ENCODE measurements at regions not wholly inside any gene's neighbourhood (a gene's known extent, or its start where the extent isn't known, plus 50 kb on each side); places are given as distances from the start of the nearest gene placed in this dataset.

DNA sequence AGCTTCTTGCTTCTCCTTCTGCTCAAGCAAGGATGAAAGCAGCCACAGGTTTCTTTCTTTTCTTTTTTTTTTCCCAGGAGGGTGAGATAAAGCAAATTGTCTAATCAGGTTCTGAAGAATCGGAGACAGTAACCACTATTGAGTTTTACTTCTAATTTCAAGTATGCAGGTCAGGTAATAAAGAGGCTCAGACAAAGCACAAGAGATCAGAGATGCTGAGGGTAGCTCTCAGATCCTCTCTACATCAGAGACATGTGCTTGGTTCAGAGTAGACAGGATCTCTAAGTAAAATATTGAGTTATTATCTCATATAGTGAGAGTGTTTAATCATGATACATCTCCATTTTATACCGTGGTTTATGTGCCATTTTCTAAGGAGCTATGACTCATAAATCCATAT lies 168.5 kb downstream of the NFKBIZ start:
- no peak overlapping the region for H3K4me3 ChIP-seq
- no peaks in the 10 kb centered on the region for H3K79me2 ChIP-seq (ENCODE audit: control insufficient read depth, insufficient read depth, low read length)
- no peaks in the 10 kb centered on the region for H3K27me3 ChIP-seq (replicated peaks in 1 of 2; ENCODE audit: control insufficient read depth in 2 of 2, insufficient read depth in 2 of 2, low read length in 1 of 2)
- no peak overlapping the region for H3K4me2 ChIP-seq (ENCODE audit: control insufficient read depth, insufficient read depth)
- ChIA-PET POLR2A (interaction anchor here (0.5 to 0.9 kb wide), 3 partner anchors 20 to 84 kb away, joined by 3 to 4 read pairs (median 3); no protein-coding TSS in a partner anchor), CTCF (interaction anchor here (1.1 to 2.1 kb wide), 2 partner anchors 11 to 13 kb away, joined by 3 to 6 read pairs; no protein-coding TSS in a partner anchor), RAD21 (ENCODE audit: unreplicated experiment) (interaction anchor here (0.8 to 1.8 kb wide), 5 partner anchors 11 to 41 kb away, joined by 3 to 9 read pairs (median 5); no protein-coding TSS in a partner anchor), SMC1A (ENCODE audit: uncharacterized antibody, unreplicated experiment) (interaction anchor here (0.9 to 4.1 kb wide), 14 partner anchors 10 to 201 kb away, joined by 3 to 17 read pairs (median 6); no protein-coding TSS in a partner anchor)
- H3K9me3 ChIP-seq (replicated peaks; ENCODE audit: control insufficient read depth, insufficient read depth, low read length) = peaks cover 5% of the 10 kb centered on the region; the same call in 2 of the 3 replicates
- H3K4me1 ChIP-seq (ENCODE audit: control insufficient read depth, insufficient read depth, low read length) = peaks cover 8% of the 10 kb centered on the region; the same call in 1 of the 2 replicates
- FAIRE-seq (peak; percentile 78), ATAC-seq (peak; percentile 83), DNase-seq (ENCODE audit: low read depth, low spot score) (no peak)
- H3K9ac ChIP-seq (ENCODE audit: control insufficient read depth, insufficient read depth, low read length) = no peak overlapping the region
- 59% methylated on average over 2 of the region's 2 CpGs for WGBS (ENCODE audit: insufficient coverage, insufficient replicate concordance, low lambda C conversion rate, missing lambda C conversion rate)
- TF ChIP-seq ZNF384 (IDR thresholded peaks at IDR 0.05; ENCODE audit: borderline replicate concordance, low read depth, low read length) (0 out of 2 replicates have a peak, but pooled peaks have one; percentile 20), NR2C1 (IDR thresholded peaks at IDR 0.05) (no peak)
- H2AFZ ChIP-seq (ENCODE audit: control insufficient read depth, low read depth, low read length) = no peak overlapping the region
- intact Hi-C loops (cut with micrococcal nuclease; ENCODE audit: unreplicated experiment) (no loop called here), in situ Hi-C loops (cut with MboI) (no loop called here)
- H3K27ac ChIP-seq (ENCODE audit: control insufficient read depth, insufficient read depth) = no peak overlapping the region; the same call in 1 of the 2 replicates
- no peaks in the 10 kb centered on the region for H3K36me3 ChIP-seq (ENCODE audit: control insufficient read depth in 2 of 2, insufficient read depth in 2 of 2, low read length in 1 of 2)
- BruUV-seq (replicated peaks) = no TSS peak
- no peaks in the 10 kb centered on the region for H4K20me1 ChIP-seq (ENCODE audit: control insufficient read depth, insufficient read depth)

DNA sequence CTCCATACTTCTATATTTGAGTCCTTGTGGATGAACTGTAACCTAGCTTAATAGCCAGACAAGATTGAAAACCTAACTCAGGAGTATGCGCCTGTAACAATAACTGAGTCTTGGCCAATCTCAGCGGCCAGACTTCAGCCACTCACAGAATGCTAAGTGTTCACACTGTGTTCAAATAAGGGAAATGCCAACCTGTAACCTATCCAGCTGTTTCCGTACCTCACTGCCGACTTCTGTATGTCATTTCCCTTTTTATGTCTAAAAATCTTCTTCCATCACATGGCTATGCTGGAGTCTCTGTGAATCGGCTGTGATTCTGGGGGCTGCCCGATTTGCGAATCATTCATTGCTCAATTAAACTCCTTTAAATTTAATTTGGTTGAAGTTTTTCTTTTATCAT lies 169.2 kb downstream of the NFKBIZ start:
- Histone ChIP-seq H3K4me1 (ENCODE audit: control insufficient read depth, insufficient read depth, low read length) (peaks cover 8% of the 10 kb centered on the region; the same call in 1 of the 2 replicates), H4K20me1 (ENCODE audit: control insufficient read depth, insufficient read depth) (no peaks in the 10 kb centered on the region), H3K9ac (ENCODE audit: control insufficient read depth, insufficient read depth, low read length) (no peak overlapping the region), H3K4me3 (no peak overlapping the region), H3K27me3 (replicated peaks in 1 of 2; ENCODE audit: control insufficient read depth in 2 of 2, insufficient read depth in 2 of 2, low read length in 1 of 2) (no peaks in the 10 kb centered on the region), H3K79me2 (ENCODE audit: control insufficient read depth, insufficient read depth, low read length) (no peaks in the 10 kb centered on the region), H3K9me3 (replicated peaks; ENCODE audit: control insufficient read depth, insufficient read depth, low read length) (peaks cover 5% of the 10 kb centered on the region; the same call in 2 of the 3 replicates), H3K36me3 (ENCODE audit: control insufficient read depth in 2 of 2, insufficient read depth in 2 of 2, low read length in 1 of 2) (no peaks in the 10 kb centered on the region), H2AFZ (ENCODE audit: control insufficient read depth, low read depth, low read length) (no peak overlapping the region), H3K27ac (ENCODE audit: control insufficient read depth, insufficient read depth) (no peak overlapping the region), H3K4me2 (ENCODE audit: control insufficient read depth, insufficient read depth) (no peak overlapping the region)
- ChIA-PET SMC1A (ENCODE audit: uncharacterized antibody, unreplicated experiment) (interaction anchor here (0.9 to 4.1 kb wide), 17 partner anchors 10 to 201 kb away, joined by 3 to 17 read pairs (median 5); no protein-coding TSS in a partner anchor), CTCF (interaction anchor here (0.7 to 2.1 kb wide), 8 partner anchors 10 to 216 kb away, joined by 3 to 6 read pairs (median 3); no protein-coding TSS in a partner anchor), RAD21 (ENCODE audit: unreplicated experiment) (interaction anchor here (0.9 to 1.9 kb wide), 6 partner anchors 11 to 177 kb away, joined by 3 to 9 read pairs (median 4); no protein-coding TSS in a partner anchor), POLR2A (interaction anchor here (0.8 to 0.9 kb wide), 2 partner anchors 11 to 22 kb away, joined by 3 read pairs; no protein-coding TSS in a partner anchor)
- ATAC-seq (no peak), FAIRE-seq (no peak), DNase-seq (ENCODE audit: low read depth, low spot score) (no peak)
- in situ Hi-C loops (cut with MboI) = no loop called here
- intact Hi-C loops (cut with micrococcal nuclease; ENCODE audit: unreplicated experiment) = no loop called here
- no TSS peak for BruUV-seq (replicated peaks)
- 72% methylated on average over 7 of the region's 7 CpGs for WGBS (ENCODE audit: insufficient coverage, insufficient replicate concordance, low lambda C conversion rate, missing lambda C conversion rate)
- TF ChIP-seq ZSCAN29 (IDR thresholded peaks at IDR 0.05) (no peak), BHLHE40 (IDR thresholded peaks at IDR 0.05; ENCODE audit: borderline replicate concordance in 1 of 2, low read depth in 2 of 2, low read length in 1 of 2) (no peak), BCL11A (IDR thresholded peaks at IDR 0.05; ENCODE audit: low read depth, low read length) (no peak), BCLAF1 (IDR thresholded peaks at IDR 0.05) (no peak), FOXK2 (IDR thresholded peaks at IDR 0.05) (no peak), MLLT1 (IDR thresholded peaks at IDR 0.05) (no peak), MTA2 (IDR thresholded peaks at IDR 0.05; ENCODE audit: low read depth) (no peak), ZBED1 (IDR thresholded peaks at IDR 0.05; ENCODE audit: borderline replicate concordance) (no peak), NFXL1 (IDR thresholded peaks at IDR 0.05; ENCODE audit: borderline replicate concordance) (no peak)
